CD4-positive, alpha-beta T cell treated with Interleukin-4 for 1 hour (primary cell): ENCODE measurements at regions not wholly inside any gene's neighbourhood (a gene's known extent, or its start where the extent isn't known, plus 50 kb on each side); places are given as distances from the start of the nearest gene placed in this dataset.

Source experiments
- DNase-seq, 2 donors: peaks; one replicate each; pipeline ENCODE4 v3.0.0-alpha.2; 2020 to 2022

DNA sequence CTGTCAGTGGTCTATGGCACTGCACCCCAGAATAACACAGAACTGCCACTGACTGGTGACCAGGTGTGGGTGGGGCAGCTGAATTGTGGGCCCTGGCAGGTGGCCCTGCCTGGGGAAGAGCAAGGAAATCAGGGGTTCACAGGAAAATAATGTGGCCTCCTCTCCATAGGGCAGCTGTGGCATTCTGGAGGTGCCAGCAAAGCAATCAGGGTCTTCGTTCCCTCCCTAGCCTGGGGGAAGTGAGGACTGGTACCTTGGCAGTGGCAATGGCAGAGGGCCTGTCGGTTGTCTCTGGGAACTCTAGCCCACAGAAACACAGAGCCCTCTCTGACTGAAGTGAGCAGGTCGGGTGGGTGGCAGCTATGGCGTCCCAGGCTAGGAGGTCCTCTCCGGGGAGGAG is 223.0 kb downstream of the GRIA2 start:
- no peak for DNase-seq

DNA sequence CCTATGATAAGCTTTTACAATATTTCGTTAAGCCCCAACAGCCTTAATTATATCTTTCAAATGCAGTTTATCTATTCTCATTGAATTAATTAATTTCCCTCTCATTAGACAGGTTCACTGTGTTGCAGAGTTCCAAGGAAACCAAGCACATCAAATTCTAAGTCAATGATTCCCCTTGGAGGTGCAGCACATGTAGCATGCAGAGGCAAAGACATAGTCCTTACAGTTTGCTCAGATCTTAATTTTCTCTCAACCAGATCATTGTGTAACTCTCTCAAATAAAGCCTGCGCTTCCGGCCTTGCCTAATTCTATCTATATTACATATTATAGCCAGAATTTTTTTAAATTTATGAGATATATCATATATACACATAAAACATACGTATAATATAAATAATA is 205.4 kb downstream of the GRIA2 start:
- no peak for DNase-seq

DNA sequence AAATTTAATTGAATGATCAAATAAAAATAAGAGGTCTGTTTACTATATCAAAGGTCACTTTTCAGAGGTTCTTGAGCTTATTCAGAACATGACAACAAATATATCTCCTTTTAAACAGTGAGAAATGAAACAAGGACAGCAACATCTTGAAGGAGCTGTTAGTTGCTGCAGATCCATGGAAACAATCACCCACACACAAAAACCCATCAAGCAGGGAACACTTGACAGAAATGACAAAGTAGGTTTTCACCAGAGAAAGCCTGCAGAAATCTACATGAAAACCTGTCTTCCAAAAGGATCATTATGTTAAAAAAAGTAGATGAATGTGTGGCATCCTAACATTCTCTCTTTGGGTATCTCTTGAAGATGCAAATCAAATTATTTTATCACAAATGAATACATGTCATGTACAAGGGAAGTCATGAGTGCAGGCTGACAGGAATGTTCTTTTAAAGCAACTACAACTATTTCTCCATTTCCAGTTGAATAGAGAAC is 203.0 kb downstream of the GRIA2 start:
- DNase-seq = no peak

DNA sequence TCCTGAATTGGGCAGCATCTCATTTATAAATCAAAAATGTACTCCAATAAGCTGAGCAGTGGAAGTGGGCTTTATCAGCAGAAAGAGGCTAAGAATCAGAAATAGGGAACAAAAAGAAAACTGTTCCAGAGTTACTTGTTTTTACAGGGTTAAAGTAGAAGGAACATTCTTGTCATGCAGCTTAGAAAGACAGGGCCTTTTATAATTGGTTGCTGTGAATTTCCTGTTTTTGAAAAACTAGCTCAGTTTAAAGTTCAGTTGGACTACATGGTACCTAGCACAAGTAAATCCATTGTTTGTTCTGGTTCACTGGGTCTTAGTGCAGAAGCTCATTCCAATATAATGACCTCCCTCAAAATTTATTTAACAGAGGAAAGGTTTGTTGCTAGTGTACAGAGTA is 200.8 kb downstream of the GRIA2 start:
- DNase-seq = no peak
